ENCODE measurements at regions not wholly inside any gene's neighbourhood (a gene's known extent, or its start where the extent isn't known, plus 50 kb on each side); places are given as distances from the start of the nearest gene placed in this dataset.

DNA sequence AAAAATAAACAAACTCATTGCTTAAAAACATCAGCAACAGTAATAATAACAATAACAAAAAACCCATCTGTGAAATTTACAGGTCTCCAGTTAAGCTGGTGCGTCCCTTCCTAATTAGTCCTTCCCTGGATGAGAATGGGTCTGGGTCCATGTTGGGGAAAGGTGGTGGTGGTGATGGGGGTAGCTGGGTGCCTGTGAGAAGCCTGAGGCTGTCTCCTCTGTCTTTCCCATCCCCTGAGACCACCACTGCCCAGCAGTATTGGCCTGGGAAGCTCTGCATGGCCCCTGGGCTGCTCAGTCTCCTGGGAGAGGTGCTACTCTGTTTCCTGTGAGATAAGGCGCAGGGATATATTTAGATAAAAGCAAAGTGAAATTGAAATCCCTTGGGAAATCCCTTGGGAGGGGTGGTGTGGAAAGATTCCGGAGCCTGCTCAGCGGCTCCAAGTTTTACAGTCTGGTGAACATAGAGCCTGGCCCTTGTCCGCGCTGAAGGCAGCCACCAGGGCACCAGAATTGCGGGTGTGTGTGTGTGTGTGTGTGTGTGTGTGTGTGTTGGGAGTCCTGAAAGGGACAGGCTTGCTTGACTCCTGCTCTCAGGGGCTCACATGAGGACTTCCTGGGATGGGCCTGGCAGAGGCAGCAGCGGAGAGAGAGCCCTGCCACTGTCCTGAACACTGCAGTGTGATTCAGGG is 150.2 kb downstream of the FOXD2 start:
- TF ChIP-seq POLR2A (IDR thresholded peaks at IDR 0.05): no peak
- TF ChIP-seq, protein P1, sequence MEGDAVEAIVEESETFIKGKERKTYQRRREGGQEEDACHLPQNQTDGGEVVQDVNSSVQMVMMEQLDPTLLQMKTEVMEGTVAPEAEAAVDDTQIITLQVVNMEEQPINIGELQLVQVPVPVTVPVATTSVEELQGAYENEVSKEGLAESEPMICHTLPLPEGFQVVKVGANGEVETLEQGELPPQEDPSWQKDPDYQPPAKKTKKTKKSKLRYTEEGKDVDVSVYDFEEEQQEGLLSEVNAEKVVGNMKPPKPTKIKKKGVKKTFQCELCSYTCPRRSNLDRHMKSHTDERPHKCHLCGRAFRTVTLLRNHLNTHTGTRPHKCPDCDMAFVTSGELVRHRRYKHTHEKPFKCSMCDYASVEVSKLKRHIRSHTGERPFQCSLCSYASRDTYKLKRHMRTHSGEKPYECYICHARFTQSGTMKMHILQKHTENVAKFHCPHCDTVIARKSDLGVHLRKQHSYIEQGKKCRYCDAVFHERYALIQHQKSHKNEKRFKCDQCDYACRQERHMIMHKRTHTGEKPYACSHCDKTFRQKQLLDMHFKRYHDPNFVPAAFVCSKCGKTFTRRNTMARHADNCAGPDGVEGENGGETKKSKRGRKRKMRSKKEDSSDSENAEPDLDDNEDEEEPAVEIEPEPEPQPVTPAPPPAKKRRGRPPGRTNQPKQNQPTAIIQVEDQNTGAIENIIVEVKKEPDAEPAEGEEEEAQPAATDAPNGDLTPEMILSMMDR (IDR thresholded peaks at IDR 0.05 in 8 of 11, conservative IDR thresholded peaks at IDR 0.05 in 3 of 11): no peak
- TF ChIP-seq POLR2AphosphoS5 (IDR thresholded peaks at IDR 0.05): no peak
- Histone ChIP-seq H3K27ac (peak overlapping the region in 1 of 8 donors; percentile 40), H3K4me1 (peaks cover 0 to 6% (median 2%) of the 10 kb centered on the region in 6 donors), H3K27me3 (replicated peaks in 1 of 7) (peaks cover 0 to 74% (median 11%) of the 10 kb centered on the region in 7 donors), H3K4me3 (no peak overlapping the region), H3K9me3 (no peaks in the 10 kb centered on the region), H3K36me3 (no peaks in the 10 kb centered on the region)
- 62 to 75% (median 73%) methylated on average over 8 of the region's 8 CpGs for WGBS, 5 donors
- intact Hi-C loops (cut with DNase I; ENCODE audit: low total_unique reads): no loop called here
- peak; percentile 50 for DNase-seq

DNA sequence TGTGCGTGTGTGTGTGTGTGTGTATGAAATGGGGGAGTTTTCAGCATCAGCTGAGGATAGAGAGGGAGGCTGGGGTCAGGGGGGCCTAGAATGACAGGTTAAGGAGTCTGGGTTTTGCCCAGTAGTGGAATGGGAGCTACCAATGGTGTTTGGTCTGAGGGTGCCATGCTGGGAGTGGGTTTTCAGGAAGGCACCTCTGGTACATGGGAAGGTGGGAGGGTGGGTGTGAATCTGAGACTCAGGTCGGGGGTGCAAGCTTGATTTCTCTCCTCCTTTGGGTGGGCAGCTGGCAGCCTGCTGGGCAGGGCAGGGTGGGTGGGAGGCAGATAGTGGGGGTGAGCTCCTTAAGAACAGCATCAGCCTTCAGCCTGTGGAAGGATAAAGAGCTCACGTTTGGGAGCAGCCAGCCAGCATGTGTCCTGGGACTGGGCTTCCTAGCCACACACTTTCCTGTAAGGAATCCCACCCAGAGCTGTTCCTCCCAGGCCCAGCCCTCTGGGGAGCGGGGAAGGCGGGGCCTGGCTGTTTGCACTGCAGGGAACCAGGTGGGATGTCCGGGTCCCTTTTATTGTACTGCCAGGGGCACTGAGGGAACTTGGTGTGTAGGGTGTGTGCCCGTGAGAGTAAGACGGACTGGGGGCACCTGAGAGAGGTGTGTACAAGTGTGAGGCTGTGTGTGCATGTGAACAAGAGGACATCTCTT is 152.8 kb downstream of the FOXD2 start:
- intact Hi-C loops (cut with DNase I; ENCODE audit: low total_unique reads): no loop called here
- no peaks in the 10 kb centered on the region for H3K36me3 ChIP-seq
- H3K27me3 ChIP-seq (replicated peaks in 1 of 7): peaks cover 0 to 83% (median 16%) of the 10 kb centered on the region in 7 donors
- H3K4me3 ChIP-seq: no peak overlapping the region
- DNase-seq: peak; percentile 55
- H3K27ac ChIP-seq: no peak overlapping the region
- WGBS, 5 donors: 78 to 84% (median 81%) methylated on average over 8 of the region's 8 CpGs
- TF ChIP-seq, protein P1 (IDR thresholded peaks at IDR 0.05 in 8 of 11, conservative IDR thresholded peaks at IDR 0.05 in 3 of 11): no peak
- H3K4me1 ChIP-seq: peaks cover 0 to 15% (median 4%) of the 10 kb centered on the region in 6 donors
- no peaks in the 10 kb centered on the region for H3K9me3 ChIP-seq

DNA sequence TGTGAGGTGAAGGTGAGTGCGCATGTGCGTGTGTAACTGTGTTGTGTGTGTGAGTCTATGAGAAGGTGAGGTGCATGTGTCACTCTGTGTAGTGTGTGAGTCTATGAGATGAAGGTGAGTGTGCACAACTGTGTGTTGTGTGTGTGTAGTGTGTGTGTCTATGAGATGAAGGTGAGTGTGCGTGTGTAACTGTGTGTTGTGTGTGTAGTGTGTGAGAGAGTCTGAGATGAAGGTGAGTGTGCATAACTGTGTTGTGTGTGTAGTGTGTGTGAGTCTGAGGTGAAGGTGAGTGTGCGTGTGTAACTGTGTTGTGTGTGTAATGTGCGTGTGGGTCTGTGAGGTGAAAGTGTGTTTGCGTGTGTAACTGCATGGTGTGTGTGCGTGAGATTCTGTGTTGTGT is 154.0 kb downstream of the FOXD2 start:
- Histone ChIP-seq H3K4me3 (no peak overlapping the region), H3K4me1 (peaks cover 0 to 15% (median 4%) of the 10 kb centered on the region in 6 donors), H3K9me3 (no peaks in the 10 kb centered on the region), H3K27ac (no peak overlapping the region), H3K27me3 (replicated peaks in 1 of 7) (peaks cover 0 to 79% (median 16%) of the 10 kb centered on the region in 7 donors), H3K36me3 (no peaks in the 10 kb centered on the region)
- no peak for TF ChIP-seq POLR2A (IDR thresholded peaks at IDR 0.05)
- no peak for TF ChIP-seq POLR2AphosphoS5 (IDR thresholded peaks at IDR 0.05)
- TF ChIP-seq, protein P1 (IDR thresholded peaks at IDR 0.05 in 8 of 11, conservative IDR thresholded peaks at IDR 0.05 in 3 of 11): no peak
- intact Hi-C loops (cut with DNase I; ENCODE audit: low total_unique reads): no loop called here
- DNase-seq: no peak
- 92 to 99% (median 95%) methylated on average over 7 of the region's 7 CpGs for WGBS, 5 donors

DNA sequence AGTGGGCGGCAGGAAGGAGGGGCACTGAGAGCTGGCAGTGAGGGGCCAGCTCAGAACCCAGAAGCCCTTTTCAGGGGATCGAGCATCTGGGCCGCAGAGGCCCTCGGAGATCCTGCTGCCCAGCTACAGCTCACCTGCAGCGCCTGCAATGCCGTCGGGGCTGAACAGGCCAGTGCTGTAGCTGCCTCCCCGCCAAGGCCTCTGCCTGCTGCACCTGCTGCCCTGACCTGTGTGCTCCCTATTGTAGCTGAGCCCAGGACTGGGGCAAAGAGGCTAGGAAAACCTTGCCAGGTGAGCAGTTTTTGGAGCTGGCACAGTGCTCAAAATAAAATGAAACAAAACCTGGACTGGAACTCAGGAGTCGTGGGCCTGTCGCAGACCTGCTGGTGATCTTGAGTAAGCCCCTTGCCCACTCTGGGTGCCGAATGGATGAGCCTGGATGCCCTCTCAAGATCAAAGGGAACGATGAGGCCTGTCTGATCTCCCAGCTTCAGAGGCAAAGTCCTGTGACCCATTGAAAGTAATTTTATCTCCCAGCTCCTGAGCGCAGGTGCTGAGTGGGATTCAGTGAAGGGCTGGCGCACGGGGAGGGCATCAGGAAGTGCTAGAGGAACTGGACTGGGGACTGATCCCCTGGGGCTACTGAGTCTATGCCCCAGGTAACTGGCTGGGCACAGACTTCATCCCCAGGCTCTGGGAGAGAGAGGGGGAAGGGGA is 154.6 kb downstream of the FOXD2 start:
- intact Hi-C loops (cut with DNase I; ENCODE audit: low total_unique reads): no loop called here
- Histone ChIP-seq H3K9me3 (no peaks in the 10 kb centered on the region), H3K27ac (no peak overlapping the region), H3K4me3 (no peak overlapping the region), H3K27me3 (replicated peaks in 1 of 7) (peaks cover 0 to 75% (median 16%) of the 10 kb centered on the region in 7 donors), H3K36me3 (no peaks in the 10 kb centered on the region), H3K4me1 (peaks cover 0 to 15% (median 4%) of the 10 kb centered on the region in 6 donors)
- TF ChIP-seq, protein P1 (IDR thresholded peaks at IDR 0.05 in 8 of 11, conservative IDR thresholded peaks at IDR 0.05 in 3 of 11): no peak
- DNase-seq: no peak
- 59 to 83% (median 76%) methylated on average over 8 to 15 of the region's 15 CpGs for WGBS, 5 donors
